K562 (cell line): ENCODE measurements at regions not wholly inside any gene's neighbourhood (a gene's known extent, or its start where the extent isn't known, plus 50 kb on each side); places are given as distances from the start of the nearest gene placed in this dataset.

Experiments used
- ATAC-seq: fragments of 200-7000 bp; cut with Tn5 transposase; 3 replicates; pipeline ENCODE4 v1.9.1; 2020; ENCODE audit warnings: moderate library complexity
- BruUV-seq: library from RNA; stranded (reverse); fragments of 400-500 nt; replicated peaks from 2 replicates; lab custom pipeline; 2021; lab: Mats Ljungman, UMichigan
- CTCF ChIA-PET: fragments of 300-600 bp; formaldehyde crosslinking; extraction: SDS; loops from one replicate; lab custom pipeline; 2021; ENCODE audit warnings: low intra/inter-chr PET ratio; lab: Yijun Ruan, JAX
- POLR2A ChIA-PET: fragments of 300-600, 350-650 bp; sonication (Branson Sonifier 250); formaldehyde crosslinking; extraction: SDS; loops from one replicate; lab custom pipeline; 2021; ENCODE audit warnings: antibody characterized with exemption, inconsistent platforms; lab: Yijun Ruan, JAX
- DNase-seq, 4 experiments: peaks; one replicate each; pipeline versions ENCODE4 v3.0.0 to v3.0.0-alpha.2; 2011 to 2018; ENCODE audit warnings: low spot score in 3 of 4, mixed read lengths in 3 of 4; ENCODE audit errors: extremely low read depth in 1 of 4
- FAIRE-seq: peaks from 2 replicates; lab custom pipeline; 2011; peaks lifted over from hg19 to GRCh38; lab: Jason Lieb, UNC
- H2AFZ ChIP-seq: 2 replicates; pipeline ENCODE4 v1.6.0; 2011; ENCODE audit warnings: low read depth, low read length, control low read depth, inconsistent platforms
- H3K27ac ChIP-seq: fragments of 200-600 bp; 3 replicates; pipeline ENCODE4 v1.8.0; 2011; ENCODE audit warnings: low read depth, mild to moderate bottlenecking, control low read depth, inconsistent platforms, low read length, moderate library complexity, mixed read lengths; ENCODE audit errors: extremely low read depth
- H3K27me3 ChIP-seq, 2 experiments: fragments of 300-600 bp in 1 of 2; 2 replicates in 1 of 2; 3 replicates in 1 of 2; pipeline versions ENCODE4 v1.6.0 to v1.8.0; 2011; ENCODE audit warnings: inconsistent platforms in 2 of 2, low read length in 2 of 2, mild to moderate bottlenecking in 1 of 2, mixed read lengths in 1 of 2, moderate library complexity in 1 of 2; ENCODE audit not compliant: control insufficient read depth in 2 of 2, insufficient read depth in 2 of 2
- H3K36me3 ChIP-seq: fragments of 300-600 bp; 3 replicates; pipeline ENCODE4 v1.8.0; 2011; ENCODE audit warnings: mild to moderate bottlenecking, low read length, inconsistent platforms; ENCODE audit not compliant: control insufficient read depth, insufficient read depth
- H3K4me1 ChIP-seq, 2 experiments: fragments of 200-600 bp in 1 of 2; replicated peaks in 1 of 2; 2 replicates in 1 of 2; 3 replicates in 1 of 2; pipeline versions ENCODE4 v1.5.1 to v1.8.0; 2011; ENCODE audit warnings: inconsistent platforms in 2 of 2, low read length in 2 of 2, mild to moderate bottlenecking in 1 of 2, mixed read lengths in 1 of 2, moderate library complexity in 1 of 2; ENCODE audit not compliant: control insufficient read depth in 2 of 2, insufficient read depth in 2 of 2
- H3K4me2 ChIP-seq: 2 replicates; pipeline ENCODE4 v1.6.1; 2011; ENCODE audit warnings: low read length, control low read depth, inconsistent platforms, mixed read lengths; ENCODE audit not compliant: insufficient read depth
- H3K4me3 ChIP-seq: fragments of 200-600 bp; sonication (generic), shearing (Covaris generic); 2 replicates; pipeline ENCODE4 v1.5.1; 2016; ENCODE audit warnings: control low read depth, inconsistent platforms
- H3K79me2 ChIP-seq: fragments of 200-600 bp; 3 replicates; pipeline ENCODE4 v1.8.0; 2011; ENCODE audit warnings: low read length, inconsistent platforms; ENCODE audit not compliant: control insufficient read depth, insufficient read depth
- H3K9ac ChIP-seq, 2 experiments: 2 replicates each; pipeline versions ENCODE4 v1.6.0 to v1.6.1; 2011; ENCODE audit warnings: low read depth in 2 of 2, low read length in 2 of 2, control low read depth in 1 of 2, inconsistent platforms in 1 of 2, mild to moderate bottlenecking in 1 of 2, mixed read lengths in 1 of 2; ENCODE audit not compliant: insufficient read depth in 1 of 2
- H3K9me1 ChIP-seq: one replicate; pipeline ENCODE4 v1.6.0; 2011; ENCODE audit warnings: inconsistent platforms, mild to moderate bottlenecking, low read length, moderate library complexity; ENCODE audit not compliant: control insufficient read depth, insufficient read depth
- H3K9me3 ChIP-seq: replicated peaks from 2 replicates; pipeline ENCODE4 v1.5.1; 2011; ENCODE audit warnings: low read depth, low read length, inconsistent platforms; ENCODE audit not compliant: control insufficient read depth, insufficient read depth
- H4K20me1 ChIP-seq: replicated peaks from 2 replicates; pipeline ENCODE4 v1.6.1; 2011; ENCODE audit warnings: low read length, inconsistent platforms, mixed read lengths; ENCODE audit not compliant: control insufficient read depth, insufficient read depth
- ARNT ChIP-seq, 2 experiments: fragments of 450-650 bp; IDR thresholded peaks; 2 replicates each; pipeline ENCODE4 v1.6.1; 2016; ENCODE audit warnings: mild to moderate bottlenecking in 1 of 2
- ATF7 ChIP-seq: fragments of 450-650 bp; IDR thresholded peaks from 2 replicates; pipeline ENCODE4 v1.7.1; 2014; ENCODE audit warnings: mild to moderate bottlenecking, moderate library complexity
- PML ChIP-seq: IDR thresholded peaks from 2 replicates; pipeline ENCODE4 v1.6.1; 2012; ENCODE audit warnings: low read length, inconsistent platforms
- SMAD3 ChIP-seq: fragments of 450-650 bp; formaldehyde crosslinking; conservative IDR thresholded peaks from 2 replicates; pipeline ENCODE4 v1.4.0; 2020; ENCODE audit warnings: mild to moderate bottlenecking
- SMARCB1 ChIP-seq: IDR thresholded peaks from 2 replicates; pipeline ENCODE4 v1.6.1; 2011; ENCODE audit warnings: improper control_type of control experiment, low read depth; ENCODE audit not compliant: insufficient read length
- TAF9B ChIP-seq: fragments of 450-650 bp; IDR thresholded peaks from 2 replicates; pipeline ENCODE4 v1.6.1; 2018; ENCODE audit warnings: mild to moderate bottlenecking; ENCODE audit not compliant: partially characterized antibody
- ZNF79 ChIP-seq: fragments of 250-450 bp; sonication (Bioruptor Pico); IDR thresholded peaks from 2 replicates; pipeline ENCODE4 v1.4.0; 2020; ENCODE audit warnings: low read depth, mild to moderate bottlenecking, moderate library complexity
- whole genome bisulfite sequencing: fragments of 100-300 bp; shearing (Covaris generic); methylation state at CpG from one replicate; pipeline ENCODE4 v1.1.6; 2016; ENCODE audit warnings: low coverage, mixed read lengths; ENCODE audit not compliant: insufficient coverage; ENCODE audit errors: missing lambda C conversion rate; 5-methylcytosine and 5-hydroxymethylcytosine counted together
- in situ Hi-C: fragments of 300-500 bp; cut with MboI; formaldehyde crosslinking; loops from 4 replicates; pipeline ENCODE4 v1.15.0; 2018; ENCODE audit warnings: inconsistent platforms, mixed read lengths
- intact Hi-C: fragments of 100-400 bp; cut with micrococcal nuclease; formaldehyde crosslinking; loops from 2 replicates; pipeline ENCODE4 v1.14.2; 2022

- no peak overlapping the region for H3K9ac ChIP-seq
- WGBS = 2% methylated on average over 3 of the region's 3 CpGs
- TF ChIP-seq SMAD3 = no peak
- no peak for TF ChIP-seq ZNF79 (CRISPR knock-in tag)
- no peak overlapping the region for H2AFZ ChIP-seq
- H3K27me3 ChIP-seq = no peaks in the 10 kb centered on the region
- H3K4me2 ChIP-seq = no peak overlapping the region
- FAIRE-seq (no peak), ATAC-seq (no peak), DNase-seq (no peak)
- intact Hi-C loops (no loop called here), in situ Hi-C loops (no loop called here)
- no peak overlapping the region for H3K27ac ChIP-seq
- H3K9me1 ChIP-seq = no peaks in the 10 kb centered on the region
- no TSS peak for BruUV-seq
- ChIA-PET CTCF (no interaction called here), POLR2A (no interaction called here)
- H3K79me2 ChIP-seq = no peaks in the 10 kb centered on the region
- H3K4me3 ChIP-seq = no peak overlapping the region
- no peaks in the 10 kb centered on the region for H3K36me3 ChIP-seq
- no peaks in the 10 kb centered on the region for H3K9me3 ChIP-seq
- no peaks in the 10 kb centered on the region for H4K20me1 ChIP-seq
- H3K4me1 ChIP-seq = no peaks in the 10 kb centered on the region
Observed at GRCh38 chr4:27711041-27711440, 850.4 kb downstream of the STIM2 start.

DNA sequence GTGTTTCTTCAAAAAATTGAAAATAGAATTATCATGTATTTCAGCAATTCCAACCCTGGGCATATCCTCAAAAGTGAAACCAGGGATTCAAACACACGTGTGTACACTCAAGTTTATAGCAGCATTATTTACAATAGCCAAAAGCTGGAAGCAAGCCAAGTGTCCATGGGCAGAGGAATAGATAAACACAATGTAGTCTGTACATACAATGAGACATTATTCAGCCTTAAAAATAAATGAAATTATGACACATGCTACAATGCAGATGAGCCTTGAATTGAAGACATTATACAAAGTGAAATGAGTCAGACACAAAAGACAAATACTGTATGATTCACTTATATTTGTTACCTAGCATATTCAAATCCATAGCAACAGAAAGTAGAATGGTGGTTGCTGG lies 853.4 kb downstream of the STIM2 start:
- Histone ChIP-seq H3K27ac (no peak overlapping the region), H4K20me1 (no peaks in the 10 kb centered on the region), H2AFZ (no peak overlapping the region), H3K36me3 (no peaks in the 10 kb centered on the region), H3K9me3 (no peaks in the 10 kb centered on the region), H3K4me2 (no peak overlapping the region), H3K79me2 (no peaks in the 10 kb centered on the region), H3K9ac (no peak overlapping the region), H3K27me3 (no peaks in the 10 kb centered on the region), H3K4me3 (no peak overlapping the region), H3K9me1 (no peaks in the 10 kb centered on the region), H3K4me1 (no peaks in the 10 kb centered on the region)
- TF ChIP-seq PML = no peak
- TF ChIP-seq ARNT (IDR thresholded peaks at IDR 0.05) = no peak
- no peak for TF ChIP-seq ATF7
- TF ChIP-seq SMARCB1 = no peak
- TF ChIP-seq TAF9B = no peak
- ChIA-PET POLR2A (no interaction called here), CTCF (no interaction called here)
- DNase-seq = no peak
- 0% methylated on average over 1 of the region's 1 CpG for WGBS
- no TSS peak for BruUV-seq
- in situ Hi-C loops = no loop called here
- ATAC-seq = no peak
- FAIRE-seq = no peak
- intact Hi-C loops = no loop called here
